ENCODE measurements at regions not wholly inside any gene's neighbourhood (a gene's known extent, or its start where the extent isn't known, plus 50 kb on each side); places are given as distances from the start of the nearest gene placed in this dataset.
"Not testable (repeated sequence)": the region's sequence is repeated elsewhere in the genome, so short reads cannot be mapped to it uniquely, and the experiment has no call there.

DNA sequence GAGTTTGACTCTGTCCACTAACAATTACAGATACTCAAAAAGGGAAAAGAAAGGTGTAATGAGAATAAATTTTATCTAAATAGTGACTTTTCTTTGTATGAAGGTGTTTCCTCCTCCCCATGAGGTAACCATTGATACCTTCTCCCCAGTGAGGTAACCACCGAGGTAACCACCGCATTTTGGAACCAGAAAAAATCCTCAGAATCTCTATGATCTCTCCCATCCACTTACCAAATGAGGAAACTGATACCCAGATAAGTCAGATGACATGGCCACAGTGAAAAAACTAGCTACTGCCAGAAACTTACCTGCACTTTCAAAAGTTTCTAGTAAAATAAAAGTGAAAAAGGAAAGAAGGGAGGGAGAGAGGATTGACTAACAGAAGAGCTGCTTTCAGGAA is 124.0 kb upstream of the FNDC3A start:
- DNase-seq: no peak

DNA sequence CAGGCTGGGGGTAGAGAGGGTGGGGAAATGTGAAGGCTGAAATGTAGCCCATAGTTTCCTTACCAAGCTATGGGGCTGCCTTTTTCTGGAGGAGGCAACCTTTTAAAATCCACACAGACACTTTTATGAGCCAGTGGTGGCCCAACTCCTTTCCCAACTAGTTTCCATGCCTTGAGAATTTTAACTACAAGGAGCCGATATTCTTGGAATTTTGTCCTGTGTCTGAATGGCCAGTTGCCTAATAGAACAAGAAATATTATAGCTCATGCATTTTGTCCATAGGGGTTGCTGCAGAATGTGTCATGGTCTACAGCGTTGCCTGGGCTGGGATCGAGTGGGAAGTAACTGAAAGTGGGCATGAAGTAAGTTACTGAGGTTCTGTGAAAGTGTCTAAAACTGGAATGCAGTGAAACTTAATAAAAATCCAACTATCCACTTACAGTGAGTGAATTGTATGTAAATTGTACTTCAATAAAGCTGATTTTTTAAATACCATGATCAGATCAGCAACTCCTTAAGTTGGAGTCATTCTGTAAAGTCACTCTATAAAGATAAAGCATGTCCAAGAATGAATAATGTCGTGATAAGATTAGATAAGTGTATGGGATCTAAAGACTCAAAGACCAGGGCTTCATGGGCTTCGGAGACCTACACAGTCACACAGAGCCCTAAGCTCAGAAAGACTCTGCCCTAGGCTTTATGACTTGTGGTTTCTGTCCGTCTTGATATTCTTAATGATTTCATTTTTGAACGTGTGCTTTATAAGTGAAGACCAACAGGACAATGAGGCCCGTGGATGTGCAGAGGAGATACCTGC is 122.6 kb upstream of the FNDC3A start:
- DNase-seq: no peak

DNA sequence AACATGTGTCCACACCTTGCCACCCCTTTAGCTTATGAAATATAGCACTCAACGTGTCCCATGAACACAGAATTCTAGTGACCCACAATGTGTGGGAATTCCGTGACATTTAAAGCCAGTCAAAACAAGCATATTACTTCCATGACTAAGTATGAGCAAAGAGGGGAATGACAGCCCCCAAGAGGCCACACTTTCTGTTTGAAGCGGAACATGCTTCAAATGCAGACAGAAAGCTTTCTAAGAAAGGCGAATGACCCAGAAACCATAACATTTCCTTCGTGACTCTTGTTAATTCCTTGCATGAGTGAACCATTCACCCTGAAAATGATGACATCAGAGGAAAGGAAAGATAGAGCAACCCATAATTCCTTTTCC is 122.0 kb upstream of the FNDC3A start:
- DNase-seq: no peak

DNA sequence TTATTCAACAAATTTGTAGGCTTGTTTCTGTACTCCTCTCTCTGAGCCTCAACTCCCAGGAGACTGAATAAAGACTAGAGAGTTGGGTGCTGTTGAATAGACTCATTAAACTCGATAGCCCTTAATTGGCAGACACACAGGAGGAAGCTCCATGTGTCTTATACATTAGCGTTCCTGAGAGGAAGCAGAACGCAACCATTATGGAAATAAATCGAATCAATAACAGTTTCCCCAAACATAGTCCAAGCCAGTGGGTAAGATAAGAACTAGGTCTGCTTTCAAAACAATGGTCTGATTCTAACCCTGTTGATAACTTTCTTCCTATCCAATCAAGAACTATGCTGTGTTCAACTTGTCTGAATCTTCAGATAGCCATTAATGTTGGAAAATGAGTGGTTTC is 118.1 kb upstream of the FNDC3A start:
- no peak for DNase-seq

DNA sequence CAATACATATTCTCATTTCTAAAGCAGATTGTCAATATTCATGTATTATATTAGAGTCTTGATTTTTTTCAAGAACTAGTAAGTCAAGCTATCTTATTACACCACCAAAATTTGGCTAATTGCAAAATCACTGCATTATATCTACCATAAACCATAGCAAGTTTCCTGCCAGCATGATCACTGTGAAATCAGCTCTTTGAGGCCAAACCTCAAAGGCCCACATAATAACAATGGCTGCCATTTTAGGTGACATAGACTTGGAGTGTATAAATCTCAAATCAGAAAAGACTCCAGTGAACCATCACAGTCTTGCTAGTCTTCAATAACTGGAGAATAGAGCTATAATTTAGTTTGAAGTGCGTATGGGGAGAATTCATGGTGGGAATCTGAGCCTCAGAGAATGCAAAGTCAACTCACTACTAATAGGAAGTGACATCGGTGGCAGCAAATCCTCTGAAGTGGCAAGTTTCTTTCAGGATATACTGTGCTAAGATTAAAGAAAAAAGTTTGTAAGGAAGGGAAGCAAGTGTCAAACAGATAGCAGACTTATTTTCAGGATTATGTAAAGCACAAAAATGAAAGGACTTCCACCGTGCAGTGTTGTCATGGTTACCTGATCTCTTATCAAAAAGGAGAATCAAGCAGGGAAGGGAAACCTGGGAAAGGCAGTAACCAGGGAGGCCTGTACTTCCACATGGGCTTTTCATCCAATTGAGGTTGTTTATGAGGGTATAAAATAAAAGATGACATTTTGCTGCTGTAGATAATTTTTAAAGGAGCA is 117.4 kb upstream of the FNDC3A start:
- no peak for DNase-seq

DNA sequence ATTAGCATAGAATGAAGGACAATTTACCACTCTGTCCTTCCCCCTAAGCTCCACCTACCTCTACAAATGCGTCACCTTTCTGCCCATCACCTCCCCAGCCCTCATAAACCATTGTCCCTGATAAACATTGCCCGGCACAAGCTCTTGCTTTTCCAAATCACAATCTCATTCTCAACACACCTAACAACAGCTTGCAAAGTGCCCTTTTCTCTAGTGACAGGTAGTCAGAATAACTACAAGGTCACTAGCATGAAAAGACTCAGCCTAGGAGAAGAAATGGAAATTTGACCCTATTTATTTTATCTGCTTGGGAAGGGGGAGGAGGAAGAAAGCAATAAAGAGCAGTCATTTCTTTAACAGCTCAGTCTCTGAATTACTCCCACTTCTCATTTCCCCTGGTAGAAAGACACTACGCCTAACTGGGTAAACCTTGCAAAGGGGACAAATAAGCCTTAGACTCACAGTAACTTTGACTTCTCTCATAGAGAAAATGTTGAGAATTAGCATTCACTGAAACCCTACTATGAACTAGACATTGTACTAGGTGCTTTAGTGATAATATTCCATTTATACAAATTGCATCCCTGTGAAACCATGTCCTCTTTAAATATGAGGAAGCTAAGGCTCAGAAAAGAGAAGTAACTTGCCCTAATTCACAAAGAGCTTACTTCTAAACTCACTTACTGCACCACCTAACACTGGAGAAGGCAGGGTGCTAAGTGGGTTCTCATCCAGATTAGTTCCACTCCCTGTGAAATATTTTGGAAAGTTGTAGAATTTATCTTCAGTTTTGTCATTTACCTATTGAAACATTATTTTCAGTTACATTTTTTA is 116.2 kb upstream of the FNDC3A start:
- DNase-seq: no peak

DNA sequence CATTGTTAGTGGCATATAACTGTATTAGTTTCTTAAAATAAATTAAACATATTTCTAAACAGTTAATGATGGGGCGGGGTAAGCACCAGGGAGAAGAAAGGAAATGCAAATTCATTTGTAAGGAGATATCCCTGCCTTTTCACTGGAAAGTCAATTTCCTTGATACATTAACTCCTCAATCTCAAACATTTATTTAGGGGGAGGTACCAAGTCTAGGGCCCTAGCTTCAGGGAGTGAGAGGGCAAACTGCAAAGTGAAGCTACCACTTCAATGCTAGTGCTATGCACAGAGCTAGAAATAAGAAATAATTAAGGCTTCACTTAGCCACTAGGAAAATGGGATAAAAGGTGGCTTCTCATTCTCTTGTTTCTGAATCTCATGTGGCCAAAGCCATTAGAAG is 115.3 kb upstream of the FNDC3A start:
- DNase-seq: no peak

DNA sequence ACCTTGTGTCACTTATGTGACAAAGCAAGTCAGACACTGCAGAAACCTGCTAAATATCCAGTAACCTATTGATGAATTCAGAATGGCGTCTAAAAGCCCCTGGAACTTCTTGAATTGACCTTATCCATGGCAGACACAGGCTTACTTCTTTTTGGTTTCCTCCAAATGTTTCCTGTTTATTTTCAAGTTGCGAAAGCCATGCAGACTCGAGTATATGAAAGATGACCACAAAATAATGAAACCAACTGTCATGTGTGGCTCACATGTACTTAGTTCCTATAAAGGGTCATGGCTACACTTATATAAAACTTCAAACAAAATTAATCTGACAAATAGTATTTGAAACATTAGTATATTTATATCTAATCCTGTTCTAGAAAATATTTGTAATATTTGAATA is 113.1 kb upstream of the FNDC3A start:
- DNase-seq: no peak

DNA sequence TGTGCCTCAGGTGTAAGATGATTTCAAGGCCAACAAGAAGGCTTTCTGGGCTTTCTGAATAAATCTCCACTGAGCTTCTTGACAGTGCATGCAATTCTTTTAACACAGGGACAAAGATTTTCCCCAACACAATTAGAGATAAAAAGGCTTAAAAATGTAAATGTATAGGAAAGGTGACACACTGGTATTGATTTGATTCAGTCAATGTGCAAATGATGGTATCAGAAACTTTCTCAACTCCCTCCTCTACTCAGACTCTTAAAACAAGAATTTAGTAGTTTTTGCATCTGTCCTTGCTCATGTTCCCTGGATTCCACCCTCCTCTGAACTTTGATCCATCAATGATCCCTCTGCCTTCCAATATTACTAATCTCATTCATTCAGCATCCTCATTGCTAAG is 111.6 kb upstream of the FNDC3A start:
- DNase-seq: no peak

DNA sequence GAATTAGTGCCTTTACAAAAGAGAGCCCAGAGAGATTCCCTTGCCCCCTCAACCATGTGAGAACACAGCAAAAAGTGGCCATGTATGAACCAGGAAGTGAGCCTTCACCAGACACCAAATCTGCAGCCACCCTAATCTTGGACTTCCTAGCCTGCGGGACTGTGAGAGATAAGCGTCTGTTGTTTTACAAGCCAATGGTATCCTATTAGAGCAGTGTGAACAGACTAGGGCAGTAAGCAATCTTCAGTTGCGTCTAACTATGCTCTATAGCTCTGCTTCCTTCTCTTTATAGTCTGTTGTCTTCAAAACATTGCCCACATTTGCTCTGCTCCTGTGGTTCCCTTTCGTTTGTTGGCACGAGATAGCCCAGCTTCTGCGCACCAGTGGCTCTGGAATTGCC is 109.5 kb upstream of the FNDC3A start:
- DNase-seq: peak; percentile 92

DNA sequence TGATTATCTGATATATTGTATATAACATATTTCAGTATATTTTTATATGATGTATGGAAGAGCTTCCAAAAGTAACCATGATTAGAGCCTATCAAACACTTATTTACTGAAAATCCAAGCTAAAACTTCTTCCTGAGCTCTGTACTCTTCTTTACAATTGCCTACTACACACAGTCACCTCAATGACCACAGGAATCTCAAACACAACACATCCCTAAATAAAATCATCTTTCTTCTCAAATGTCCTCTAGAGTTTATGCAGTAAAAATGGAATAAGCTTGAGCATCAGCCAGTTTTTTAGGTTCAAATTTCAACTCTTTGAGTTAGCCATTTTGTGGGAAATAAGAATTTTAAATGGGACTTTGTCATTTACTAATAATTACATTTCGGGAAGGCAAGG is 102.6 kb upstream of the FNDC3A start:
- DNase-seq: no peak

DNA sequence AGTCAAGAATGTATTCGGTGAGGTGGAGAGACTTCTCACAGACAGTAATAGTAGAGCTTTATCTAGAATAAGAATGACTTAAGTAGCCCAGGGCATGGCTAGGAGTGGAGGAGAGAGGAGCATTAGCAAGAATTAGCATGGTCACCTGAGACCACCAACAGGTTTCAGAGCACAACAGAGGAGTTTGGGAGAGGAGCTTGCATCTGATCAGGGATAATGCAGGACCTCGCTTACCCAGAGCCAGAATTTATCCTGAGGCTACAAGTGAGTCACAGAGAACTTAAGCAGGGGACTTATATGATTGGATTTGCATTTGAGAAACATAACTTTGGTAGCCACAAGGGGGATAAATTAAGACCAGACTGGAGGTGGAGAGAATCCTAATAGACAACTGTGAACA is 102.1 kb upstream of the FNDC3A start:
- DNase-seq: peak; percentile 47

DNA sequence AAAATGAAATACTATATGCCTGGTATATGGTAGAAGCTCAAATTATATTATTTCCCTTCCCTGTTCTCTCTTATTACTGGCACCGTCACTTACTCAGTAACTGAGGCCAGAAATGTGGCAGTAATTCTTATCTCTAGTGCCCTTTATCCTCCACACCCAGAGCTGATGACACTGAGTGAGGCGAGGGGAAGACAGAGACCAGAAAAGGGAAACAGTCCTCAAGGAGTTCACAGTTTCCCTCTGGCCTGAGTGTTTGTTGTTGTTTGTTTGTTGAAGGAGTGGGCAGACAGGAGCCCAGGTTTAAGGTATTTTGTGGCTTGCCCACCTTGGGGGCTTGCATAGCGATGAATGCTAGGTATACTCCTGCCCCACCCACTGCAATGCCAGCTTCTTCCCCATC is 101.5 kb upstream of the FNDC3A start:
- DNase-seq: peak; percentile 90

DNA sequence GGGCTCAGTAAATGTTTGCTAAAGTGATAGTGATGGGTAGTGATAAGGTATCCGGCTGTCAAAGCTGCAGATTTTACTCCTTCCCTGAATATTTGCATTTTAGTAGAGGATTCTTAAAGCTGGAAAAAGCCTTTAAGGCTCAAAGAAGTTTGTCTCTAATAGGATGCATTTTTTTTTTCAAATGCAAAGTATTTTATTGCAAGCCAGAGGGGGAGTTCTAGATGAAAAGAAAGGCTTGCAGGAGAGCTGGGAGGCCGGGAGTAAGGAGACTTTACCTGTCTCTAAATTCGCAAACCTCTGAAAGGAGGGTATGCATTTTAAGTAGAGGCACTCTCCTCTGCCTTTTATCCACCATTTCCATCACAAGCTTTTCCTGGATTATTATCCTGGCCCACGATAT is 100.7 kb upstream of the FNDC3A start:
- DNase-seq: no peak

DNA sequence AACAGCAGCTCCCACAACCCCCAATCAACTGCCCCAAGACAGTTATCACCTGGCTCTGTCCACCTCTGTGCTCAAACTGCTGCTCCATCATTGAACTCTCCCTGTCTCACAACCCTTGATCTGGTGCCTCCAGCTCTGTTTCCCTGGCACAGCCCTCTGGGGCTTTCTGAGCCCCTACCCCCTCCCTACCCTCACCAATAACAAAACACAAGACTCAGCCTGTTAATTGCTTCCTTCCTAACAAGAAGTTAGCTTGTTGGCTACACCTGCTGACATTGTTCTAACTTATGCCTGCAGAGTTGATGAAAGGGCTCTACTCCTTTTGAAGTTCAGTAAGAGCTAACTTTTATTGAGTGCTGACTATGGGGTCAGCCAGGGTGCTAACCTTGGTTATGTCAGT is 99.4 kb upstream of the FNDC3A start:
- no peak for DNase-seq

DNA sequence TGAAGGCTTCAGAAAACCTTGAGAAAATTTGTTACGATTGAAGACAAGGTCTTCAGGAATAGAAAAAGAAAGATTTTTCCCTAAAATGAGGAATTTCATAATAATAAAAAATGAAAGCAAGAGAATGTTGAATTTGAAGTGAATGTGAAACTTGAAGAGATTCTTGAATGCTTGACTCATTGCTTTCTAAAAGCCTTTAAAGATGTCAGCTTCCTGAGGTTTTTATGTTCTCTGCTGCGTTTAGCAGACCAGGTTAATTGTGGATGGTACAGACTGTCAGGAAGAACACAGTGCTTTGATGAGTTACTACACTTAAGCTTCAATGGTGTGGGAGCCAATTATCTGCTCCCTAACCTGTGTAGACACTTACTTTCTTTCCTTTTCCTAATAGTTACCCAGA is 96.3 kb upstream of the FNDC3A start:
- DNase-seq: no peak

DNA sequence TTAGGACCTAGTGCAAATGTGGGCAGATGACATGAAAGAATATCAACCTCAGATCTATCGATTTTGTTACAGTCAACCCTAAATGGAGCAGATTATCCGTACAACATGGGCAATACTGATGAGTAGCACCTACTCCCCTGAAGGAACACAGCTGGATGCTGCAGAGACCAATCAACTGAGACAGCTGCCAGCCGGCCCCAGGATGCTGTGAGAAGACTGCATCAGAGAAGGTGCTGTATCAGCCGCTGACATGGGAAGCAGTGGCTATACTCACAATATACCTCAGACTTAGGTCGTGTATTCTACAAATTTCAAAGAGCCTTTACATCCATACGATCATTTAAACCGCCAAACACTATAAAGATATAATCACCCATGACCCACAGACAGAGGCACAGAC is 95.9 kb upstream of the FNDC3A start:
- DNase-seq: no peak

DNA sequence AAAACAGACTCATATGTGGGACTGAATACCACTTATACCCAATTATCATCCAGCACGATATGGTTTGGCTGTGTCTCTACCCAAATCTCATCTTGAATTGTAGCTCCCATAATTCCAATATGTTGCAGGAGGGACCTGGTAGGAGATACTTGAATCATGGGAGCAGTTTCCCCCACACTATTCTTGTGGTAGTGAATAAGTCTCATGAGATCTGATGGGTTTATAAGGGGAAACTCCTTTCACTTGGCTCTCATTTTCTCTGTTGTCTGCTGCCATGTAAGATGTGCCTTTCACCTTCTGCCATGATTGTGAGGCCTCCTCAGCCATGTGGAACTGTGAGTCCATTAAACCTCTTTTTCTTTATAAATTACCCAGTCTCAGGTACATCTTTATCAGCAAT is 91.9 kb upstream of the FNDC3A start:
- DNase-seq: not testable (repeated sequence)

DNA sequence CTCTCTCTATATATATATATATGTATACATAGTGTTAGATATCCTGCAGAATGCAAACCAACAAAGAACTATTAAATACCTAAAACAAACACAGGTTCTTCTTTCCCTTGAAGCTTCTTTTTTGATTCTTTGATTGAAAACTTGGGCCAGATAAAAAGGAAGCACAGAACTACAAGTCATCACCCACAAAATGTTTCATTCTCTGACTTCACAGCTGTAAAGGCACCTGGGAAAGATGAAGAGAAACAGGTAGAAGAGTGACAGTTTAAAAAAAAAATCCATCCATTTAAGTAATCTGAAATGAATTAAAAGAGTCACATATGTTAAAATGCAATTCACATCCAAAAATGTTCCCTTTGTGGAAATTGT is 90.7 kb upstream of the FNDC3A start:
- DNase-seq: no peak

DNA sequence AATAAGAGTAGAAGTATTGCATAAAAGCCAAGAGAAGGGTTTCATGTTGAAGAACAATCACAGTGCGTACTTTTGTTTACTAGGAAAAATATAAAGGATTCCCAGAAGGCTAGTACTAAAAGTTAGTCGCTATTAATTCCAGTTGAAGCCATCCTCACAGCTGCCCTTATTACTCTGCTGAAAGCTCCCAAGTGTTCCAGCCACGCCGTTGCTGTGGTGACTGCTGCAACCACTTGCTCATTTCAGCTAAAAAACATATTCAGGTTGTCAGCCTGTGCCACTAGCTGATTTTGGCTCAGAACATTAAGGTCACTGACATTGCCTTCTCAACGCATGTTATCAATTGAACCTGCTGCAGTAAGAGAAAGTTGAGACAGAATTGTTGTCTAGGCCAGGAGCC is 87.1 kb upstream of the FNDC3A start:
- no peak for DNase-seq

DNA sequence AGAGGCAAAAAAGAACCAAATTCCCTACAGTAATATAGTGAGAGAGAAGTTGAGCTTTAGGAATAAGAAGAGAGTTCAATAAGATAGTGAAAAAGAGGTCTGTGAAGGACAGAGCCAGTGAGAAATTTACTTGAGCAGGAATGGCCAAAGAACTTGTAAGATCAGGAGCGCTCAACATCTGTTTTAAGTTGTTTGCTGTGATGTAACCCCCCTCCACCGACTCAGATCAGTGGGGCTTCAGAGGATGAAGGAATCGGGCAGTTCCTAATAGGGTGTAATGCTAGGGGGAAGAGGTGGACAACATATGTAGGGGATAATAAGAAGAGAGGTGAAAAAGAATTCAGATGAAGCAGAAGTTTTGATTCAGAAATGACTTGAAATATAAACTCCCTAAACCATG is 85.3 kb upstream of the FNDC3A start:
- no peak for DNase-seq

DNA sequence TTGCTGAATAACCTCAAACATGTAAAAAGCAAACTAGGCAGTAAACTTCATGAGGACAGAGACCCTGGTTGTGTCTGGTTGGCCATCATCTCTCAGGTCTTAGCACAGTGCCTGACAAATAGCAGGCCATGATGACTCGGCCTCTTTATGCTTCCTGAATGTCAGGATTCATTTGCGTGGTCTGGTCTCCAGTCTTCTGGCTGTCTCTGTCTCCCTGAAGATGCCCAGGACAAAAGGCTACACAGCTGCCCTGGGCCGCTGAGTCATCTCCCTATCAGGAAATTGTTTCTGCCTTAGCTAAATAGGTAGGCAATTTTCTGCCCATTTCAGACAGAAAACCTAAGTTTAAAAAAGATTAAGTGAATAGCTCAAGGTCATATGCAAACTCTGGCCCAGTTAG is 84.1 kb upstream of the FNDC3A start:
- DNase-seq: no peak

DNA sequence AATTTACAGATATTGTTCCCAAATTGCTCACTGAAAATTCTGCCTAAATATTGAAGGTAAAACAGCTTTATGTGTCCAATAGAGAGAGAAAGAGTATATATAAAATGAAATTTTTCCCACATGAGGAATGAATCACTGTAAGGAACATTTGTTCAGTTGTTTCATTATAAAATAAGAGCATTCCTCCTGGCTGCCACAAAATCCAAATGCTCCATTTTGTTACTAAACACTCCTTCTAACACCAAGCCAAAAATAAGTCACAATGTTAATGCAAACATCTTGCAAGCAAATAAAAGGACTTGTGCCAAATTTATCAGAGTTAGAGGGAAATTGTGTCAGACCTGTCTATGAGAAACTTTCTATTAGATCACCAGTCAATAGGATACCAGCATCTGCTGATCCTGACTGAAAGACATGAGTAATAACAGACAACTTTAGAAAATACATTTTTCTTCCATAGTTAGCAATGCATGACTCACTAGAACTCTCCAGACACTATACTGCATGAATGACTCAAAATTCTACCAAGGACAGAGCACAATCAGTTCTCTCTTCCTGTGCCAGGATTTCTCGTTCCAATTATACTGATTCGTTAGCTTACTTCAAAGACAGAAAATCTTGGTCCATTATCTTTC is 83.5 kb upstream of the FNDC3A start:
- no peak for DNase-seq
